Femur (tissue), 1 donor: ENCODE measurements at regions not wholly inside any gene's neighbourhood (a gene's known extent, or its start where the extent isn't known, plus 50 kb on each side); places are given as distances from the start of the nearest gene placed in this dataset.

Experiments used
- DNase-seq: peaks from one replicate; pipeline ENCODE4 v3.0.0-alpha.2; 2017

GRCh38 chr6:154885214-154885613 lies 109.9 kb upstream of the TIAM2 start:
- DNase-seq, result no peak

DNA sequence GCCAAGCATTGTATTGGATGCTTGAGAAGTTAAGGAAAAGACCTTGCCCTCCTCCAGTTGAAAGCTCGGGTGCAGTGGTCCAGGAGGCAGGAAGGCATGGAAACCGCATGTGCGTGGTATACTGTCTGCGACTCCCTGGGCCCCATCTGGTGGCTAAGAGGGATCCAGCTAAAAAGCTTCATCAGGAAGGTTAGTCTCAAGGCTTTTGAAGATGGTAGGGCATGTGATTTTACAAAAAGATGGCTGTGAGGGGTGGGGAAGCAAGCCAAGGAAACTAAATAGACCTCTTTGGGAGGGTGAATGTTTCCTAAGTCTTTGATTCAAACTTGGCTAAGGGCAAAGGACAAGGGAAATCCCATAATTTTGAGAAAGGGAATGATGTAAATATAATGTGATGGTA lies 109.1 kb upstream of the TIAM2 start:
- no peak for DNase-seq

DNA sequence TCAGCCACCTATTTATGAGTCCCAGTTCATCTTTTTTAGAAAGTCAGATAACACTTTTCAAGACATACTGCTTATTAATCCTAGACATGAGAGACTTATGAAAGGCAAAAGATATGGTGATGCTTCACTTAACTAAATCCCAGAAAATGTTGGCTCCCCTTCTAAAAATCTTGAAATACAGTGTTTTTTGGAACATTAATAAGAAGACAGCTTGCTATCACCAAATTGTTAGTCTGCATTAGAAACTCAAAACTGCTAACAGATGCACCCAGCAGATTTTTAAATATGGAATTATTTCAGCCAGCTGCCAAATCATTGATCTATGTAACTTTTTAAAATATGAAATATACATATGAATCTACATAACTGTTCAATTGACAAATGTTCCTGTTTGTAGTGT lies 108.6 kb upstream of the TIAM2 start:
- DNase-seq, result no peak

DNA sequence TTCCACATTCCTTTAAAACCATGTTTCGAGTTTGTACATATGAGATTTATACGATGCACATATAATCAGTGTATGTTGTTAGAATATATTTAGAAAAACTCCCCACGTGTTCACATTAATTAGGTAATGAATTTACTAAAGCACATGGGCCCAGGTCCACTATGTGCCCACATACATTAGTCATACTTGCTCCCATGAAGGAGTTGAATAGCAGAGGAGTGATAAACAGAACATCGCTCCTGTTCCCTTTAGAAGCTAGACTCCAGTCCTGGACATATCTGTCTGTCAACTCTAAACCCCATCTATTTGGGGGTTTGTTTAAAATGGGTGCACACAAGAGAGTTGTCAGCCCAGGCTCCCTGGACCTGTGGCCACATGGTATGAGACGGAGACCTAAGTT lies 108.1 kb upstream of the TIAM2 start:
- no peak for DNase-seq

DNA sequence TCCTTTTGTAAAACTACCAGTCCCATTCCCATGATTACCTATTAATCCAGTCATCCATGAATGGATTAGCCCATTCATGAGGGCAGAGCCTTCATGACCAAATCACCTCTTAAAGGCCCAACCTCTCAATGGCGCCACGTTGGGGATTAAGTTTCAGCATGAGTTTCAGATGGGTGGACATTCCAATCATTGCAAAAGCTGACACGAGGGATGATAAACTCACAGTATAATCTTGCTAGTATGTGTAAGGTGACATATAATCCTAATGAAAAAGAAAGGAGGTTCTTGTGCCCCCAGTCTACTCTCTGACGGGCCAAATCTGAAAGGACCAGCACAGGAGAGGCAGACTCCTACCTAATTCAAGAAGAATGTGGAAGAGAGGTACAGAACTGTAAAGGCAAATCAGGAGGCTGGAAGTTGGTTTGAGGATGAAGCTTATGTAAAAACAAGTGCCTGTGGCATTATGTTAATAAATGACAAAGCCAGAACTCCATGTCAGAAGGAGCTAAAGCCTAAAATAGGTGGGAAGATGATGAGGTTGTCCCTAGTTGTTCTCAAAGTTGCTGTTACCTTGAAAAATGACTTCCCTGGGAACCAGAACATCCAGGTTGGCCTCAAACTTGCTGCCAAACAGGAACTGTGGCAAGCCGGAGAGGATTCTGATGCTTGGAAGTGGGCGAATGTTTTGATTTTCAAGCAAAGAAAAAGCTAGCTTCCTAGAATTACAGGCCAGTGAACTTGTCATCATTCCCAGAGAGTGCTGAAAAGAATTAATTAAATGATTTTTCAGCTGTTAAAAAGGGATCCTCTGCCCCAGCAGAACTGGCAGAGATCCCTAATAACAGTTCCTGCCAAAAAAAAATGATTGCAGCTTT lies 106.5 kb upstream of the TIAM2 start:
- DNase-seq, result no peak

GRCh38 chr6:154890874-154891273 lies 104.2 kb upstream of the TIAM2 start:
- DNase-seq, result no peak

DNA sequence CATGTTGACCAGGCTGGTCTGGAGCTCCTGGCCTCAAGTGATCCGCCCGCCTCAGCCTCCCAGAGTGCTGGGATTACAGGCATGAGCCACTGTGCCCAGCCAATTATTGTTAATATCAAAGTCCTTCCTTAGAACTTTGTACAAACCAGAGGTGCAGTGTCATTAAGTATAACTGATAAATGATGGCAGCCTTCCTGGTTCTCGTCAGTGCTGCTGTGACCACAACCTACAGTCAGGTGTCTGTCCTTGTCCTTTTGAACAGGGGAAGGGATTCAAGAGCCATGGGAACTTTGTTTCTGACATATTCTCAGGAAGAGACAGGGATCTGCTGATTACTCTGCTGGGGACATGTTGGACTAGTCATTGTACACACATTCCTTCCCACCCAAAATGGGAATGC lies 103.2 kb upstream of the TIAM2 start:
- DNase-seq, result no peak

DNA sequence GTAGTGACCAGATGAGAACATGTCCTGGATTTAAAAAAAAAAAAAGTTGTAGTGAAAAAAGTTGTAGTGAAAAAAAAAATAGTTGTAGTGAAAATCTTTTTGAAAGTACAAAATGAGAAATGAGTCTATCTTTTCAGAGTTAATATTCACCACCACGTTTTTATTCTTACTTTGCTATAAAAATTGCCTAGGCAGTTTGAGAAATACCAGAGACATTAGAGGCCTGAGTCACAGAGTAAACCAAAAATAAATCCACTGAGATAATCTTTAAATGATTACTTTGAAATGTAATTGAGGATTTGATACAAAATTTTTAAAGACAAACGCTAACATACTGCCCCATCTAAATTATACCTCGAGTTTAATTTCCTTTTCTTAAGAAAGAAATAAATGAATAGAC lies 101.2 kb upstream of the TIAM2 start:
- DNase-seq, result no peak

GRCh38 chr6:154894902-154895301 lies 100.2 kb upstream of the TIAM2 start:
- DNase-seq, result no peak

GRCh38 chr6:154895841-154896240 lies 99.3 kb upstream of the TIAM2 start:
- DNase-seq, result no peak

DNA sequence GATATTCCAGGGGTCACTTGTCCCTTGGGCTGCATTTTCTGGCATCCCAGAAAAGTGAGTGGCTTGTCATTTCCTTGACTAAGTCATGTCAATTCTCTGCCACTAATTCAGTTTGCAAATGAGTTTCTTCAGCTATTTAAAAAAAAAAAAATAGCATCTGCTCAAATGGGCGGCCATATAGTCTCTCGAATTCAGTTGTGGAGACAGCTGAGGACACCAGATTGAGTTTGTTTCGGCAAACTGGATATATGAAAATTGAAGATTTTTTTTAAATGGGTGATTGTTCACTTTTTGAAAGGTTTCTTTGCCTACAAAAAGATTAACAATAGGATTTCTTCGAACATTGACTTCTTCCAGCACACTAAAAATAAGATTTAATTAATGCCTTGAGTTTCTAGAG lies 96.3 kb upstream of the TIAM2 start:
- DNase-seq, result no peak

DNA sequence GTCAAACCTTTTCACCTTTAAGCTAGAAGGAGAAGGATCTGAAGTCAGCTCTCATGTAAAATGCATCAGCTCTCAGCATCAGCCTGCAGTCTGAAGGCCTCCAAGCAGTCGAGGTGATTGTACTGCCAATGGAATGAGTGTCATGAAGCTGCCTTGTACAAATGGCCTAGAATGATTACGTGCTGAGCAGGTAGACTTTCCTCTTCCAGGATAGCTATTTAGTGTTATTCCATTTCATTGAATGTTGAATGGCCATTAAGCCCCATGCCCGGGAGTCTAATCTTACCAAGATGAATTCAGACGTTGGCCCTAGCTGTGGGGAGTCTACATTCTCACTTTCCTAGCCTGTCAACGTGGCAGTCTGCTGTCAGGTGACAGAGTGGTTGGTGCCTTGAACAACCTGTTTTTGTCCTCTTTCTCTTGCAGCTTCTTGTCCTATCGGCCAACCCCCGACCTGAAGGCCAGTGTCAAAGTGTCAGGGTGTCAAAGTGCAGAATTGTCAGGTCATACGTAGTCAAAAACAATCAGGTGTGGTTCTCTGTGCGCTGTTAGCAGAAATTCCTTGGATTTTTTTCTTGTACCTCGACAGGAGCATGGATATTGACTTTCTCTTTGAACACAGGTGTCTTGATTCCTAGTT lies 95.2 kb upstream of the TIAM2 start:
- no peak for DNase-seq

DNA sequence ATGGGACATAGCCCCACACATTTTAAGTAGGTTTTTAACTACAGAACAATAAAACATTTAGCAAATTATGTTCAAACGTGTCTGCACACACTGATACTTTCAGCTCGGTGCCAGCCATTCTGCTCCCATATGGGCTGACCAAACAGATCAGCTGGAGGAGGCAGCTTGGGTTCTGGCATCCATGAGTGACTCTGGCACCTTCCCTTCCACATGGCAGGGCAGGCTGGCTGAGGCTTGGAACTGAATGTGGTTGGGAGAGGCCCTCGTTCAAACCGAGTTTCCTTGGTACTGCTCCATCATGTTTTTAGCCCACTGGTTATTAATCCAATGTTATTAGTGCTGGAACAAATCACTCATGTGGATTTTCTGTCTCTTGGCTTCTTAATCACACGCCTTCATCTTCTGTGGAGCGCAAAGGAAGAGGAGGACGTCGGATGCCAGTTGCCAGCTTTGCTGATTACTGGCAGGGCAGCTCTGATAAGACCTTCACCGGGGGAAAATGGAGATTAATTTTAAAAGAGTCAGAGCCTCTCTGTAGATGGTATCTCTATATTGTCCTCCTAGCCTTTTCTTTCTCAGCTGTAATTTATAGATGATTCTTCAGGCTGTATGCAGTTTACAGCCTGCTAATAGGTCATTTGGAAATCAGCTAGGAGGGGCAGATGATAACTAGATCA lies 93.1 kb upstream of the TIAM2 start:
- peak; percentile 29 for DNase-seq

DNA sequence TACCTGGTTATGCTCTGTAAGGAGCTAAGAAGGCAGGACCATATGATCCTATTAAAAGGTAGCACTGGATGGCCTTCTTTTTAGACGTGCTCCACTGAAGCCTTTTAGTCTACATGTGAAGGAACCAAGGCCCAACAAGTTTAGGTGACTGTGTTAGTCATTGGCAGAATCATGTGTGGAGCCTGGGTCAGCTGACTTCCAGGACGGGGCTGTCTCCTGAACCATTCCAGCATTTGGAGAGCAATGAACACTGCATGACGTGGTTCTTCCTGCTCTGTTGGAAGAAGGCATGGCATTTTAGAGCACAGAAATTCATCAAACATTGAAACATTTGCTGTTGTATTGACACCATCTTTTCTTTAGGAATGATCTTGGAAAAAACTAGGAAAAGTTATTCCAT lies 87.8 kb upstream of the TIAM2 start:
- DNase-seq, result no peak

DNA sequence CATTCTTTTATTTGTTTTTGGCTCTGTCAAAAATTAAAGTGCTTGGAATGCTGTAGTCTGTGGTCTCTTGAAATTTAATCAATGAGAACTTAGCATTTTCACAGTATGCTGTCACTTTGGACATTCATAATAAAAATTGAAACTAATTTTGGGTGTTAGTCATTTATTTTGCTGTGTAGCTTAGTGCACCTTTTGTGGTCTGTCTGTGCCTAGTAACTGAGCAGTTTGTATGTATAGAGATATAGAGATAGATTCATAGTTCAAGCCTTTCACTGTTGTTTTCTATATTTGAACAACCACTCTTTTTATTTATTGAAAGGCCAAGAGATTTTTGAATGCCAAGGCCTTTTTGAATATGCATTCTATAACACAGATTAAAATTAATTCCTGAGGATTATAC lies 86.4 kb upstream of the TIAM2 start:
- DNase-seq, result no peak

DNA sequence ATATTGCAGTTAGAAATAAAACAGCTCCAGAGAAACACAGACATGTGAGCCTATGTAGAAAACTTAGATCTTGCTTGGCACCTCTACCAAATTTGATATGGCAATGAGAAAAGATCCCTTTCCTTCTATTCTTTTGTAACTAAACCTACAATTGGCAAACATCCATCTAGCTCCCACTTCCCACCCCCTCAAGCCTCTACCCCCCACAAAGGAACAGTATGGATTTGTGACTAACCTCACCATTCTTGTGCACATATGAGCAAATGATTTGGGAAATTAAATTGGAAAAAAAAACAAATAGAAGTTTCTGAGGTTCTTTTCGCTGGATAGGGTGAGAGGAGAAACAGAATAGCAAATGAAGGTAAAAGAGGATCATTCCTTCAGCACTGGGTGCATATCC lies 85.8 kb upstream of the TIAM2 start:
- DNase-seq, result no peak

DNA sequence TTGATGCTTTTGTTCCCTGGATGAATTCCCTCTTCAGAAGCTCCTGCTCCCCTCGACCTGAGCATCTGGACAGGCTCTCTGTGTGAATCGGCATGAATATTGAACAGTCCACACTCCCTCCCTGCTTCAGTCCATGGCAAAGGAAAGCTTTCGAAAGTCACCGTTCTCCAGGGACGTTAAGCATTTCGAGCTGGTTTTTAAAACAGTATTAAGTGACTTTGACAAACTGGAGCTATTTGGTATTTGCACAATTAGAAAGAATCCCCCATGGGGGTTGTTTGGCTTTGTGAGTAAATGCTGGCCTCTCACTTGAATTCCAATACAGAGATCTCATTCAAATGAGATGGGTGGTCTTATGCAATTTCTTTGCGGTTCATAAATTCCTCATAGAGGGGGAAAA lies 85.3 kb upstream of the TIAM2 start:
- DNase-seq, result no peak

GRCh38 chr6:154914288-154914687 lies 80.8 kb upstream of the TIAM2 start:
- DNase-seq, result no peak

GRCh38 chr6:154916857-154917256 lies 78.3 kb upstream of the TIAM2 start:
- DNase-seq, result no peak

GRCh38 chr6:154917941-154918340 lies 77.2 kb upstream of the TIAM2 start:
- no peak for DNase-seq

DNA sequence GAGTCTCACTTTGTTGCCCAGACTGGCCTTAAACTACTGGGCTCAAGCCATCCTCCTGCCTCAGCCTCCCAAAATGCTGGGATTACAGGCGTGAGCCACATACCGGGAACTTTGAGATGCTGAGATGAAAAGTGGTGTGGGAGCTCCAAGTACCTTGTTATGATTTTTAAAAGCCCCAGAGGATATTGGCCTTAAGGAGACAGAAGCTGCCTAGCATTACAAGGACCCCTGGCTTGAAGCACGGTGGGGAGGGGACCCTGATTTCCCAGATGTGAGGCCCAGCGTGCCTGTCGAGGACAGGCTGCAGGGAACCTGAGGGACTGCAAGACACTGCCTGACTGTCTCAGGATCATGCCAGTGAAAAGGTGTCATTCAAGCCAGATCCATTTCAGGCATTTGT lies 75.3 kb upstream of the TIAM2 start:
- DNase-seq, result no peak

GRCh38 chr6:154920495-154921200 lies 74.5 kb upstream of the TIAM2 start:
- DNase-seq, result peak; percentile 58

- no peak for DNase-seq
These were observed 73.6 kb upstream of the TIAM2 start for GRCh38 chr6:154921482-154921881.
